T1000 (cell line): ENCODE measurements at regions not wholly inside any gene's neighbourhood (a gene's known extent, or its start where the extent isn't known, plus 50 kb on each side); places are given as distances from the start of the nearest gene placed in this dataset.
A peak's percentile ranks its signal among the peaks of the same experiment; 100 is the strongest.

Experiments used
- DNase-seq: peaks from one replicate; lab custom pipeline; 2025; ENCODE audit warnings: mixed read lengths; lab: John Stamatoyannopoulos, UW

- no peak for DNase-seq
Observed at GRCh38 chr13:105928901-105929300, 606.6 kb downstream of the EFNB2 start.

- no peak for DNase-seq
Observed at GRCh38 chr13:105928048-105928447, 607.4 kb downstream of the EFNB2 start.

GRCh38 chr13:105925496-105925895 lies 610.0 kb downstream of the EFNB2 start:
- DNase-seq, result no peak

- no peak for DNase-seq
Observed at GRCh38 chr13:105921711-105922110, 613.8 kb downstream of the EFNB2 start.

- DNase-seq, result no peak
Observed at GRCh38 chr13:105920370-105920769, 615.1 kb downstream of the EFNB2 start.

- peak; percentile 13 for DNase-seq
Observed at GRCh38 chr13:105918842-105919741, 616.4 kb downstream of the EFNB2 start.

GRCh38 chr13:105915146-105915850 lies 620.2 kb downstream of the EFNB2 start:
- no peak for DNase-seq

GRCh38 chr13:105914291-105915036 lies 621.0 kb downstream of the EFNB2 start:
- no peak for DNase-seq

GRCh38 chr13:105908586-105908985 lies 626.9 kb downstream of the EFNB2 start:
- DNase-seq, result no peak

- no peak for DNase-seq
Observed at GRCh38 chr13:105907319-105908019, 628.0 kb downstream of the EFNB2 start.

- no peak for DNase-seq
Observed at GRCh38 chr13:105906746-105907145, 628.7 kb downstream of the EFNB2 start.

GRCh38 chr13:105904034-105904742 lies 631.3 kb downstream of the EFNB2 start:
- DNase-seq, result no peak

GRCh38 chr13:105902396-105902795 lies 633.1 kb downstream of the EFNB2 start:
- no peak for DNase-seq

- no peak for DNase-seq
Observed at GRCh38 chr13:105897575-105897974, 637.9 kb downstream of the EFNB2 start.

- DNase-seq, result no peak
Observed at GRCh38 chr13:105894697-105895096, 640.8 kb downstream of the EFNB2 start.

GRCh38 chr13:105890509-105890908 lies 645.0 kb downstream of the EFNB2 start:
- no peak for DNase-seq

GRCh38 chr13:105878119-105878700 lies 657.3 kb downstream of the EFNB2 start:
- no peak for DNase-seq

- no peak for DNase-seq
Observed at GRCh38 chr13:105874814-105875213, 660.6 kb downstream of the EFNB2 start.

GRCh38 chr13:105871768-105872167 lies 663.7 kb downstream of the EFNB2 start:
- no peak for DNase-seq

- no peak for DNase-seq
Observed at GRCh38 chr13:105871326-105871725, 664.1 kb downstream of the EFNB2 start.
